MM.1S (cell line): ENCODE measurements at regions not wholly inside any gene's neighbourhood (a gene's known extent, or its start where the extent isn't known, plus 50 kb on each side); places are given as distances from the start of the nearest gene placed in this dataset.

Source experiments
- CTCF ChIP-seq: fragments of 300-600 bp; sonication (generic); IDR thresholded peaks from 2 replicates; pipeline ENCODE4 v1.5.1; 2016; ENCODE audit warnings: antibody characterized with exemption, low read length, mixed read lengths
- EZH2 ChIP-seq: fragments of 300-600 bp; sonication (generic); optimal IDR thresholded peaks from 2 replicates; pipeline ENCODE3; 2017; ENCODE audit warnings: low read depth, mild to moderate bottlenecking, antibody characterized with exemption, low read length, mixed read lengths
- EZH2phosphoT487 ChIP-seq: fragments of 300-600 bp; sonication (generic); IDR thresholded peaks from 2 replicates; pipeline ENCODE4 v1.6.1; 2018; ENCODE audit warnings: antibody characterized with exemption, low read length

- no peak for TF ChIP-seq CTCF
- TF ChIP-seq EZH2phosphoT487 = no peak
- TF ChIP-seq EZH2 = no peak
These were observed 61.3 kb upstream of the CARMIL1 start for GRCh38 chr6:25217829-25218228.
